GM23338 (cell line): ENCODE measurements at regions not wholly inside any gene's neighbourhood (a gene's known extent, or its start where the extent isn't known, plus 50 kb on each side); places are given as distances from the start of the nearest gene placed in this dataset.

Source experiments
- ATAC-seq: fragments of 200-7000 bp; cut with Tn5 transposase; 3 replicates; pipeline ENCODE4 v1.9.1; 2020
- DNase-seq: peaks from one replicate; pipeline ENCODE4 v3.0.0-alpha.2; 2015; ENCODE audit warnings: low spot score
- H2AFZ ChIP-seq: fragments of 200-600 bp; sonication (generic); 2 replicates; pipeline ENCODE4 v1.8.0; 2016; ENCODE audit warnings: antibody characterized with exemption, mild to moderate bottlenecking, moderate library complexity
- H3F3A ChIP-seq: fragments of 200-600 bp; sonication (generic); replicated peaks from 2 replicates; pipeline ENCODE4 v1.8.0; 2017; ENCODE audit warnings: antibody characterized with exemption, mixed run types, low read depth
- H3K27ac ChIP-seq: fragments of 200-600 bp; sonication (generic); 2 replicates; pipeline ENCODE4 v1.6.1; 2016; ENCODE audit warnings: low read depth
- H3K27me3 ChIP-seq: fragments of 200-600 bp; sonication (generic); 2 replicates; pipeline ENCODE4 v1.8.0; 2016; ENCODE audit warnings: mild to moderate bottlenecking, mixed run types, moderate library complexity; ENCODE audit not compliant: insufficient read depth
- H3K36me3 ChIP-seq: fragments of 200-600 bp; sonication (generic); 2 replicates; pipeline ENCODE4 v1.8.0; 2016; ENCODE audit warnings: mild to moderate bottlenecking; ENCODE audit not compliant: insufficient read depth
- H3K4me1 ChIP-seq: fragments of 200-600 bp; sonication (generic); 2 replicates; pipeline ENCODE4 v1.8.0; 2016; ENCODE audit warnings: mild to moderate bottlenecking, moderate library complexity; ENCODE audit not compliant: insufficient read depth
- H3K4me2 ChIP-seq: fragments of 200-600 bp; sonication (generic); 2 replicates; pipeline ENCODE4 v1.7.1; 2017; ENCODE audit warnings: mixed run types
- H3K4me3 ChIP-seq: fragments of 200-600 bp; sonication (generic); 2 replicates; pipeline ENCODE4 v1.6.1; 2016; ENCODE audit warnings: mixed run types
- H3K79me2 ChIP-seq: fragments of 200-600 bp; sonication (generic); replicated peaks from 2 replicates; pipeline ENCODE4 v1.8.0; 2017; ENCODE audit warnings: mild to moderate bottlenecking; ENCODE audit not compliant: insufficient read depth
- H3K9me2 ChIP-seq: fragments of 200-600 bp; sonication (generic); 2 replicates; pipeline ENCODE4 v1.8.0; 2017; ENCODE audit not compliant: insufficient read depth
- H4K20me1 ChIP-seq: fragments of 200-600 bp; sonication (generic); replicated peaks from 2 replicates; pipeline ENCODE4 v1.8.0; 2017; ENCODE audit warnings: mild to moderate bottlenecking; ENCODE audit not compliant: insufficient read depth
- H3K27ac Mint-ChIP-seq: 2 replicates; pipeline ENCODE4 v1.8.0; 2020; ENCODE audit warnings: inconsistent platforms, mild to moderate bottlenecking, moderate library complexity, mixed read lengths
- H3K27me3 Mint-ChIP-seq: 3 replicates; pipeline ENCODE4 v1.8.0; 2022; ENCODE audit warnings: low read depth, mild to moderate bottlenecking, moderate library complexity, mixed read lengths, inconsistent platforms; ENCODE audit not compliant: insufficient read depth, poor library complexity
- H3K36me3 Mint-ChIP-seq: 3 replicates; pipeline ENCODE4 v1.8.0; 2021; ENCODE audit warnings: low read depth, mild to moderate bottlenecking, inconsistent platforms, moderate library complexity, mixed read lengths
- H3K4me1 Mint-ChIP-seq: 3 replicates; pipeline ENCODE4 v1.8.0; 2020; ENCODE audit warnings: mild to moderate bottlenecking, inconsistent platforms, mixed read lengths
- H3K4me3 Mint-ChIP-seq: 3 replicates; pipeline ENCODE4 v1.8.0; 2021; ENCODE audit warnings: moderate library complexity, mild to moderate bottlenecking, inconsistent platforms, mixed read lengths
- H3K9me3 Mint-ChIP-seq: 3 replicates; pipeline ENCODE4 v1.8.0; 2020; ENCODE audit warnings: moderate library complexity, mild to moderate bottlenecking, inconsistent platforms, mixed read lengths
- CREB1 ChIP-seq: fragments of 250-450 bp; sonication (Bioruptor Pico); IDR thresholded peaks from 2 replicates; pipeline ENCODE4 v1.5.0; 2020; ENCODE audit warnings: low read depth, mild to moderate bottlenecking, moderate library complexity
- EZH2 ChIP-seq: fragments of 200-600 bp; sonication (generic); IDR thresholded peaks from one replicate; pipeline ENCODE4 v1.8.0; 2017; ENCODE audit warnings: antibody characterized with exemption, mild to moderate bottlenecking, low read depth; ENCODE audit not compliant: unreplicated experiment
- NANOG ChIP-seq: IDR thresholded peaks from 2 replicates; pipeline ENCODE4 v1.6.1; 2016; ENCODE audit warnings: antibody characterized with exemption, borderline replicate concordance
- ZNF114 ChIP-seq: fragments of 250-450 bp; sonication (Bioruptor Pico); IDR thresholded peaks from 2 replicates; pipeline ENCODE4 v1.5.0; 2020; ENCODE audit warnings: mild to moderate bottlenecking, moderate library complexity
- TF ChIP-seq, protein P1 (sequence below): fragments of 250-450 bp; sonication (Bioruptor Pico); IDR thresholded peaks from 2 replicates; pipeline ENCODE4 v1.5.0; 2020; ENCODE audit warnings: mild to moderate bottlenecking, moderate library complexity
- TF ChIP-seq, protein P2 (sequence below): IDR thresholded peaks from 2 replicates; pipeline ENCODE4 v1.6.1; 2016; ENCODE audit warnings: antibody characterized with exemption

- Mint-ChIP-seq H3K27ac (no peak overlapping the region), H3K4me1 (no peaks in the 10 kb centered on the region), H3K27me3 (peaks cover 2% of the 10 kb centered on the region), H3K4me3 (no peak overlapping the region), H3K9me3 (peaks cover 17% of the 10 kb centered on the region; the same call in 2 of the 3 replicates), H3K36me3 (no peaks in the 10 kb centered on the region; the same call in 2 of the 3 replicates)
- DNase-seq (no peak), ATAC-seq (no peak)
- Histone ChIP-seq H3K4me1 (no peaks in the 10 kb centered on the region), H3K27ac (no peak overlapping the region), H3K36me3 (no peaks in the 10 kb centered on the region), H3K79me2 (no peaks in the 10 kb centered on the region), H2AFZ (no peak overlapping the region), H3F3A (no peaks in the 10 kb centered on the region), H3K9me2 (no peaks in the 10 kb centered on the region), H3K27me3 (no peaks in the 10 kb centered on the region), H3K4me3 (no peak overlapping the region), H4K20me1 (no peaks in the 10 kb centered on the region), H3K4me2 (no peak overlapping the region)
- TF ChIP-seq EZH2 (no peak), ZNF114 (CRISPR knock-in tag) (no peak)
- TF ChIP-seq, protein P1, sequence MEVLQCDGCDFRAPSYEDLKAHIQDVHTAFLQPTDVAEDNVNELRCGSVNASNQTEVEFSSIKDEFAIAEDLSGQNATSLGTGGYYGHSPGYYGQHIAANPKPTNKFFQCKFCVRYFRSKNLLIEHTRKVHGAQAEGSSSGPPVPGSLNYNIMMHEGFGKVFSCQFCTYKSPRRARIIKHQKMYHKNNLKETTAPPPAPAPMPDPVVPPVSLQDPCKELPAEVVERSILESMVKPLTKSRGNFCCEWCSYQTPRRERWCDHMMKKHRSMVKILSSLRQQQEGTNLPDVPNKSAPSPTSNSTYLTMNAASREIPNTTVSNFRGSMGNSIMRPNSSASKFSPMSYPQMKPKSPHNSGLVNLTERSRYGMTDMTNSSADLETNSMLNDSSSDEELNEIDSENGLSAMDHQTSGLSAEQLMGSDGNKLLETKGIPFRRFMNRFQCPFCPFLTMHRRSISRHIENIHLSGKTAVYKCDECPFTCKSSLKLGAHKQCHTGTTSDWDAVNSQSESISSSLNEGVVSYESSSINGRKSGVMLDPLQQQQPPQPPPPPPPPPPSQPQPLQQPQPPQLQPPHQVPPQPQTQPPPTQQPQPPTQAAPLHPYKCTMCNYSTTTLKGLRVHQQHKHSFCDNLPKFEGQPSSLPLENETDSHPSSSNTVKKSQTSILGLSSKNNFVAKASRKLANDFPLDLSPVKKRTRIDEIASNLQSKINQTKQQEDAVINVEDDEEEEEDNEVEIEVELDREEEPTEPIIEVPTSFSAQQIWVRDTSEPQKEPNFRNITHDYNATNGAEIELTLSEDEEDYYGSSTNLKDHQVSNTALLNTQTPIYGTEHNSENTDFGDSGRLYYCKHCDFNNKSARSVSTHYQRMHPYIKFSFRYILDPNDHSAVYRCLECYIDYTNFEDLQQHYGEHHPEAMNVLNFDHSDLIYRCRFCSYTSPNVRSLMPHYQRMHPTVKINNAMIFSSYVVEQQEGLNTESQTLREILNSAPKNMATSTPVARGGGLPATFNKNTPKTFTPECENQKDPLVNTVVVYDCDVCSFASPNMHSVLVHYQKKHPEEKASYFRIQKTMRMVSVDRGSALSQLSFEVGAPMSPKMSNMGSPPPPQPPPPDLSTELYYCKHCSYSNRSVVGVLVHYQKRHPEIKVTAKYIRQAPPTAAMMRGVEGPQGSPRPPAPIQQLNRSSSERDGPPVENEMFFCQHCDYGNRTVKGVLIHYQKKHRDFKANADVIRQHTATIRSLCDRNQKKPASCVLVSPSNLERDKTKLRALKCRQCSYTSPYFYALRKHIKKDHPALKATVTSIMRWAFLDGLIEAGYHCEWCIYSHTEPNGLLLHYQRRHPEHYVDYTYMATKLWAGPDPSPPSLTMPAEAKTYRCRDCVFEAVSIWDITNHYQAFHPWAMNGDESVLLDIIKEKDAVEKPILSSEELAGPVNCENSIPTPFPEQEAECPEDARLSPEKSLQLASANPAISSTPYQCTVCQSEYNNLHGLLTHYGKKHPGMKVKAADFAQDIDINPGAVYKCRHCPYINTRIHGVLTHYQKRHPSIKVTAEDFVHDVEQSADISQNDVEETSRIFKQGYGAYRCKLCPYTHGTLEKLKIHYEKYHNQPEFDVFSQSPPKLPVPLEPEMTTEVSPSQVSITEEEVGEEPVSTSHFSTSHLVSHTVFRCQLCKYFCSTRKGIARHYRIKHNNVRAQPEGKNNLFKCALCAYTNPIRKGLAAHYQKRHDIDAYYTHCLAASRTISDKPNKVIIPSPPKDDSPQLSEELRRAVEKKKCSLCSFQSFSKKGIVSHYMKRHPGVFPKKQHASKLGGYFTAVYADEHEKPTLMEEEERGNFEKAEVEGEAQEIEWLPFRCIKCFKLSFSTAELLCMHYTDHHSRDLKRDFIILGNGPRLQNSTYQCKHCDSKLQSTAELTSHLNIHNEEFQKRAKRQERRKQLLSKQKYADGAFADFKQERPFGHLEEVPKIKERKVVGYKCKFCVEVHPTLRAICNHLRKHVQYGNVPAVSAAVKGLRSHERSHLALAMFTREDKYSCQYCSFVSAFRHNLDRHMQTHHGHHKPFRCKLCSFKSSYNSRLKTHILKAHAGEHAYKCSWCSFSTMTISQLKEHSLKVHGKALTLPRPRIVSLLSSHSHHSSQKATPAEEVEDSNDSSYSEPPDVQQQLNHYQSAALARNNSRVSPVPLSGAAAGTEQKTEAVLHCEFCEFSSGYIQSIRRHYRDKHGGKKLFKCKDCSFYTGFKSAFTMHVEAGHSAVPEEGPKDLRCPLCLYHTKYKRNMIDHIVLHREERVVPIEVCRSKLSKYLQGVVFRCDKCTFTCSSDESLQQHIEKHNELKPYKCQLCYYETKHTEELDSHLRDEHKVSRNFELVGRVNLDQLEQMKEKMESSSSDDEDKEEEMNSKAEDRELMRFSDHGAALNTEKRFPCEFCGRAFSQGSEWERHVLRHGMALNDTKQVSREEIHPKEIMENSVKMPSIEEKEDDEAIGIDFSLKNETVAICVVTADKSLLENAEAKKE (CRISPR knock-in tag), result no peak
These were observed 94.5 kb upstream of the IL15 start for GRCh38 chr4:141541851-141542250.

GRCh38 chr4:141543176-141543575 is 93.2 kb upstream of the IL15 start:
- H3K4me3 Mint-ChIP-seq, result no peak overlapping the region
- H3K9me2 ChIP-seq, result peaks cover 3% of the 10 kb centered on the region; the same call in 1 of the 2 replicates
- no peaks in the 10 kb centered on the region for H3K79me2 ChIP-seq
- no peak overlapping the region for H3K27ac ChIP-seq
- TF ChIP-seq CREB1 (CRISPR knock-in tag) (no peak), ZNF114 (CRISPR knock-in tag) (no peak), EZH2 (no peak), NANOG (no peak)
- TF ChIP-seq, protein P2, sequence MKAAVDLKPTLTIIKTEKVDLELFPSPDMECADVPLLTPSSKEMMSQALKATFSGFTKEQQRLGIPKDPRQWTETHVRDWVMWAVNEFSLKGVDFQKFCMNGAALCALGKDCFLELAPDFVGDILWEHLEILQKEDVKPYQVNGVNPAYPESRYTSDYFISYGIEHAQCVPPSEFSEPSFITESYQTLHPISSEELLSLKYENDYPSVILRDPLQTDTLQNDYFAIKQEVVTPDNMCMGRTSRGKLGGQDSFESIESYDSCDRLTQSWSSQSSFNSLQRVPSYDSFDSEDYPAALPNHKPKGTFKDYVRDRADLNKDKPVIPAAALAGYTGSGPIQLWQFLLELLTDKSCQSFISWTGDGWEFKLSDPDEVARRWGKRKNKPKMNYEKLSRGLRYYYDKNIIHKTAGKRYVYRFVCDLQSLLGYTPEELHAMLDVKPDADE, result no peak
- H3K4me2 ChIP-seq, result no peak overlapping the region
- H3K27me3 ChIP-seq, result no peaks in the 10 kb centered on the region
- H4K20me1 ChIP-seq, result no peaks in the 10 kb centered on the region
- H3K27ac Mint-ChIP-seq, result no peak overlapping the region
- no peaks in the 10 kb centered on the region for H3K36me3 ChIP-seq
- no peaks in the 10 kb centered on the region for H3F3A ChIP-seq
- H2AFZ ChIP-seq, result no peak overlapping the region
- DNase-seq (no peak), ATAC-seq (no peak)
- no peaks in the 10 kb centered on the region for H3K4me1 ChIP-seq
- H3K36me3 Mint-ChIP-seq, result no peaks in the 10 kb centered on the region; the same call in 2 of the 3 replicates
- H3K9me3 Mint-ChIP-seq, result peaks cover 11% of the 10 kb centered on the region; the same call in 2 of the 3 replicates
- no peak overlapping the region for H3K4me3 ChIP-seq
- peaks cover 2% of the 10 kb centered on the region for H3K27me3 Mint-ChIP-seq
- no peaks in the 10 kb centered on the region for H3K4me1 Mint-ChIP-seq
